ENCODE measurements at regions not wholly inside any gene's neighbourhood (a gene's known extent, or its start where the extent isn't known, plus 50 kb on each side); places are given as distances from the start of the nearest gene placed in this dataset.
"Not testable (repeated sequence)": the region's sequence is repeated elsewhere in the genome, so short reads cannot be mapped to it uniquely, and the experiment has no call there.

- no peak for DNase-seq (ENCODE audit: low read depth)
Measured at GRCh38 chr4:162945713-162946112, 221.0 kb downstream of the NAF1 start.

DNA sequence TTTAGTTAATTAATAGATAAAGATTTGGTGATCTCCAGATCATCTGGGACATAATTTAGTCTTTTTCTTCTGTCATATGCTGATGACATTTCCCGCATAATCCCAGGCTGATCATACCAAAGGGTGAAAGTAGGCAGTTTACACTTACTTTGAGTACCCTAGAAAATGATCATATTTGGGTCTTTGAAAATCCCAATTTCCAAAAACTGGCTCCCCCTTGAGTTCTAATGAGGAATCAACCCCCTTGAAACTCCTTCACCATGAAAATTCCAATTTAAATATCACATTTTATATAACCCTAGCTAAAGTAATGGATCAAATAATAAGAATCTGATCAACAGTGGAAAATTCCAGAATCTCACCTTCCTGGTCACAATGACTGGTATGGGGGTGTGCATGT is 223.4 kb downstream of the NAF1 start:
- no peak for DNase-seq (ENCODE audit: low read depth)

- DNase-seq (ENCODE audit: low read depth): no peak
Measured at GRCh38 chr4:162938738-162939485, 227.8 kb downstream of the NAF1 start.

GRCh38 chr4:162935214-162935613 is 231.5 kb downstream of the NAF1 start:
- DNase-seq (ENCODE audit: low read depth): no peak

DNA sequence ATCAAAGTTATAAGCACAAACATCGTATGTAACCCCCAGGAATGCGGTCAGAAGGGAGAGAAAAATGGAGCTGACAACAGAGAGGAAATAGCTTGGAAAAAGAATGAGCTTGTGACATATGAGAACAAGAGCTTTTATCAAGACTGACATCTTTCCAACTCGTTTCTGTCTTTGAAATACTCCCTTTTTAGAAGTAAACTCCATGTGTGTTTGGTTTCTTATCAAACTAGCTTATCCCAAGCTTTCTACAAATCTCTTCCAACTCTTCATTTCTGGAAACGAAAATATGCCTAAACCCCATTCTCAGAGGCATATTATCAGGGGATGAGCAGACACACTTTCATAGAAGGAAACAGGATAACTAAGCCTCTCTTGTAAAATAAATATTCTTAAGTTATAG is 235.4 kb downstream of the NAF1 start:
- DNase-seq (ENCODE audit: low read depth): no peak

DNA sequence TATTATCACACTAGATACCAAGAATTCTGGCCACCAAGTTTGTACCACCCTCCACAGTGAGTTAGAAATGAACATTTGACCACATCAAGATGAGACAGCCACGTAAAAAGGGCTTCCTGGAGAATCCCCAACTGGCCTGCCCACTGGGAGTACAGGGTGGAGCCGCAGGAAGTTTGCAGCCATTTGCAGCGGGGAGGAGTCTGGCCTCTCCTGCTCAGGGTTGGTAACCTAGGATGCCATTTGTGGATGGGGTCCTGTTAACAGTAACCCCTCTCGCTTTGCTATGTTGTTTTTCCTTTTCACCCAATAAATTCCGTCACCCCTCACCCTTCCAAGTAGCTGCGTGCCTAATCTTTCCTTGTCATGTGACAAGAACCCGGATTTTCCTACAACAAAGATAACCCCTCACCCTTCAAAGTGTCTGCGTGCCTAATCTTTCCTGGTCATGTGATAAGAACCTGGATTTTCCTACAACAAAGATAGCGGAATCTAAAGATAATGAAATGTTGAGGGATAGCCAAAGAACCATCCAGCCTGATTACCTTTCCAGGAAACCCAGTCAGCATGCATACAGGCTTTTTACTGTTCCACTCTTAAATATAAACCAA is 245.4 kb downstream of the NAF1 start:
- DNase-seq (ENCODE audit: low read depth): no peak

GRCh38 chr4:162920649-162921048 is 246.0 kb downstream of the NAF1 start:
- no peak for DNase-seq (ENCODE audit: low read depth)

DNA sequence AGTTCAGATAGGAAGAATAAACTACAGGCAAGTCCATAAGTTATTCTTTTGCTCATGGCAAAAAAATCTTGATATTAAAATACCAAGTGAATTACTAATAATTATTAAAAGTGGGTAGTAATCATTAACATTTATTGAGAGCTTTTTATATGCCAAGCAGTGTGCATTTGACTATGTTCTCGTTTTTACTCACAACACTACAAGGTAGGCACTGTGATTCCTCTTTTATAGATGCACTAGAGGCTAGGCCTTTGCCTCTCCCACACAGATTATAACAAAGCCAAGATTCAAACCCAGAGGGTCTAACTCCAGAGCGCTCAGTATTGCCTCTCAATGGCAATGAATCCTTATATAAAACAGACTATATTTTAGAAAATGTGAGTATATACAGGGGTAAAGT is 254.2 kb downstream of the NAF1 start:
- no peak for DNase-seq (ENCODE audit: low read depth)

GRCh38 chr4:162911349-162911748 is 255.3 kb downstream of the NAF1 start:
- no peak for DNase-seq (ENCODE audit: low read depth)

- no peak for DNase-seq (ENCODE audit: low read depth)
Measured at GRCh38 chr4:162909952-162910351, 256.7 kb downstream of the NAF1 start.

DNA sequence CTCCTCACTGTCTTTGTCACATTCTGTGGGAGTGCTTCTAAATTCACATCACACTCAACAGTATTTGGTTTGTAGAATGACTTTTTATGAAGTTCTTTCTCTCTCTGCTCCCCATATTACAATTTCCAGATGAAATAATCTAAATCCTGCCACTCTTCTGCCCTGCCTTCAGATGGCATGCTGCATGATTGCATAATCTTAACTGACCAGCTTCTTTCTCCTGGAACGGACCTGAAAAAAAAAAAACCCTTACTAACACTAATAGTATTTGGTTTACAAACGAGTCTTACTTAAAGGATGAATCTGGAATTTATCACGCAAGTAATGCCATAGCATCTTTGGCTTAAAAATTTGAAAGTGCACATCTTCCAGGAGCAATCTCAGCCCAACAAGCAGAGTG is 272.3 kb downstream of the NAF1 start:
- DNase-seq (ENCODE audit: low read depth): no peak

DNA sequence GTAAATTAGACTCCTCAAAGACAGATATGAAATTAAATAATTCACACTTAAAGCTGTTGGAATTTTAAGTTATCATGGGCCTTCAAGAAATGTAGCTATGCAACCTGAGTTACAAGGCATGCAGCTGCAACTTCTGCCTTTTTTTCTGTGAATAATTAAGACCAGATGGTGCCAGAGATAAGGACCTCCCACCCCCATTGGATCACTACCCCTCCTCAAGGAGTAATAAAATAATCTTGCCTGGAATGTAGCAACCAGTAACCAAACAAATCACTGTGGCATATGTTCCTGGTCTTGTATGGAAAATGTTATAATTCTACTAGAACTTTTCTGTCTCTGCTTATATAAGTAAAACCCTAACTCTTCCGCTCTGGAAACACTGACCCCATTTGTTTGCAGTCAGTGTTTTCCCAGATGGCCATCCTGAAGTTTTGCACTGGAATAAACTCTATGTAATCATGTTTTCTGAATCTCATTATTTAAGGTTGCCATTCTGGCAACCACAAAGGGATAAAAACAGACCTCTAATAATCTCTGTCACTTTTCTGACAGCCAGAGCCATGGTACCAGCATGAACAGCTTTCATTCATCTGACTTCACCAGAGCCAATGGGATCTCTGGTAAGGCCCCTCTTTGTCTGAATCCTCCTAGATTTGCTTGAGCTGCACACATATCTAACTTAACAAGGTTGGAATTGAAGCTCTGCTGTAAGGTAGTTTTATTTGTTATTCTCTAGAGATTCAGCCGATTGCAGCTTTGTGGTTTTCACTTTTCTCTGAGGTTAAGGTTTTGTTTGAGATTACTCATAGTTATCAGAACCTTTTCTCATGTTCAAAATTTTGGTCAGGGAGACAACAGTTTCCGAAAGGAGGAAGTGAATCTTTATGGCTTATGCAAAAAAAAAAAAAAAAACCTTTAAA is 274.6 kb downstream of the NAF1 start:
- peak; percentile 51 for DNase-seq (ENCODE audit: low read depth)

GRCh38 chr4:162878096-162878495 is 288.6 kb downstream of the NAF1 start:
- no peak for DNase-seq (ENCODE audit: low read depth)

- DNase-seq (ENCODE audit: low read depth): no peak
Measured at GRCh38 chr4:162874748-162875147, 291.9 kb downstream of the NAF1 start.

DNA sequence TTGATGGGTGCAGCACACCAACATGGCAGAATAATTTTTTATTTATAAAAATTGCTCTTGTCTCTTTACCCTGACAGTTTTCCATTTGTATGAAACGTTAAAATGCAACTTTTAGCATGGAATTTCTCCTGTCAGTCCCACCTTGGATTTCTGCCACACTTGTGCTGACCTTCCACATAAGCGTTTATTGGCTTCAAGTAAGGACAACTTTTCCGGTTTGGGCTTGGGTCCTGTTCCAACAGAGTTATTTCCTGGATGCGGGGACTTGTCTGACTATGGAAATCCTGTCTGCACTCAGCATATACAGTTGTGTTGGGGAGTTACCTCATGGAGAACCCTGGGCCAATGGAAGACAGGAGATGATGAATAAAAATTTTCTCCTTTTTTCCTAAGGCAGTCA is 294.7 kb downstream of the NAF1 start:
- DNase-seq (ENCODE audit: low read depth): no peak

- DNase-seq (ENCODE audit: low read depth): peak; percentile 5
Measured at GRCh38 chr4:162869157-162869556, 297.5 kb downstream of the NAF1 start.

DNA sequence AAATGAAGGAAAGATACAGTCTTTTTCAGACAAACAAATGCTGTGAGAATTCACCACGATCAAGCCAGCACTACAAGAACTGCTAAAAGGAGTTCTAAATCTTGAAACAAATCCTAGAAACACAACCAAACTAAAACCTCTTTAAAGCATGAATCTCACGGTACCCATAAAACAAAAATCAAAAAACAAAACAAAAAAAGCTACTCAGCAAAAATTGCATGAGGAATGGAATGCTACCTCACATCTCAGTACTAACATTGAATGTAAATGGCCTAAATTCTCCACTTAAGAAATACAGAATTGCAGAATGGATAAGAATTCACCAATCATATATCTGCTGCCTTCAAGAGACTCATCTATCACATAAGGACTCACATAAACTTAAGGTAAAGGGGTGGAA is 300.1 kb downstream of the NAF1 start:
- no peak for DNase-seq (ENCODE audit: low read depth)

- DNase-seq (ENCODE audit: low read depth): peak; percentile 7
Measured at GRCh38 chr4:162865102-162865501, 301.6 kb downstream of the NAF1 start.

DNA sequence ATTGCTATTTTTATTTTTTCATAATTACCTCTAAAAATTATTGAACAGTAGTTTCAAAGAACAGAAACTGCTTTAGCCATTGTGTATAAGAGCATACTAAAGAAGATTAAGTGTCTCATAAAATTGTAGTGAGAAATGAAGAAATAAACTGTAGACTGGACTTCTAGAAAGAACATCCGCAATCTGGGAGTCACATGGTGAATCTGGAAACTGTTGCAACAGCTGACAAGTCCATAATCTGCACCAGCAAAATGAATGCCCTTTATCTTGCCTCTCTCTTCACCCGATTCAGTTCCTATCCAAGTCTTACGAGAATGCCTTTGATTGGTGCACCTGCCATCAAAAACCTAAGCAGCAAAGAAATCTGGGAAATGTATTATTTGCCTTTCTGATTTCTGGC is 312.9 kb downstream of the NAF1 start:
- no peak for DNase-seq (ENCODE audit: low read depth)

GRCh38 chr4:162852642-162853041 is 314.0 kb downstream of the NAF1 start:
- no peak for DNase-seq (ENCODE audit: low read depth)

DNA sequence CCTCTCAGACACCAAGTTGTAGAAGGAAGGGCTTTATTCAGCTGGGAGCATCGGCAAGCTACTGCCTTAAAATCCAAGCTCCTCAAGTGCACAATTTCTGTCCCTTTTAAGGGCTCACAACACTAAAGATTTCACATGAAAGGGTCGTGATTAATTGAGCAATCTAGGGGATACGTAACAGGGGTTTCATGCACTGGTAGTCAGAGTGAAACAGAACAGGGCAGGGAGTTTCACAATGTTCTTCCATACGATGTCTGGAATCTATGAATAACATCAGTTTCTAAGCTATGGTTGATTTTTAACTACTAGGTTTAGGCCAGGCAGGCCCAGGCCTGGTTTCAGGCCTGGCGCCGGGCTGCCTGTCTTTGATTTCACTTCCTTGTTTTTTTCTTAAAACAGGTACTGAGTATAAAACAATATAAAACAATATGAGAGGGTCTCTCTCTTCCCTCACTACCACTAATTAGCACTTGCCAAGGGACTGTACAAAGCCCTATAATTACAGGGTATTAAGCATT is 315.4 kb downstream of the NAF1 start:
- not testable (repeated sequence) for DNase-seq (ENCODE audit: low read depth)

DNA sequence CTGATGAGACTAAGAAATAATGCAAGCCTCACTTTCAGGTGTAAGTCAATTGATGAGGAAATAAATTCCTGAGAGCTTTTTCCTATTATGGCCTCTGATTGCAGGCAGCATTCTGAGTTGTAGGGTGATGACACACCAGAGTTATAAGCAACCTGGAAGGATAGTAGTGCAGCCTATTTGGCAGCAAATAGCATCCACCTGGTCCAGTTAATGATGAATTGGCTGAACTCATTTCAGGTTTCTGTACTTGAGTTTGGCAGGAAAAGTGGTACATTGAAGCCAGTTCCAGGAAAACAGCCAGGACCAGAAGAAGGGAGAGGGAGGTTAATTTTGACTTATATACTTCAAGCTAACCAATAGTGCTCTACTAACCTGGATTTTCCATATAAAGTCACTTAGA is 316.8 kb downstream of the NAF1 start:
- no peak for DNase-seq (ENCODE audit: low read depth)

Data from HT1080 (cell line).